ENCODE measurements at regions not wholly inside any gene's neighbourhood (a gene's known extent, or its start where the extent isn't known, plus 50 kb on each side); places are given as distances from the start of the nearest gene placed in this dataset.

DNA sequence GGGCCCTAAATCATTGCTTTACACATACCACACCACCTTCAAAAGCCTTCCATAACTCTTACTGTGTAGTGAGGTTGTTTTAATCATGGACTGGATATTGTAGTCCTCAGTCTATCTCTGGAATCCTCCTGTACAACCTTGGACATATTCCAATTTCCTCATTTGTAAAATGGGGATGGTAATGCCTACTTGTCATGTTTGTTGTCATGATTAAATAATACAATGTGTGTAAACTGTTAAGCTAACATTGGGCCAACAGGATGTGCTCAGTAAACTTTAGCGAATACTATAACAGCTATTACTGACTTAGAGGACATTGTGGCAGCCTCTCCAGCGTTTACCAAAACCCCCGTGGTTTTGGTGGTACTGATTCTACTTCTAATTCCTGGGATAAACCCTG lies 74.7 kb upstream of the PTPRM start:
- no peak for DNase-seq

DNA sequence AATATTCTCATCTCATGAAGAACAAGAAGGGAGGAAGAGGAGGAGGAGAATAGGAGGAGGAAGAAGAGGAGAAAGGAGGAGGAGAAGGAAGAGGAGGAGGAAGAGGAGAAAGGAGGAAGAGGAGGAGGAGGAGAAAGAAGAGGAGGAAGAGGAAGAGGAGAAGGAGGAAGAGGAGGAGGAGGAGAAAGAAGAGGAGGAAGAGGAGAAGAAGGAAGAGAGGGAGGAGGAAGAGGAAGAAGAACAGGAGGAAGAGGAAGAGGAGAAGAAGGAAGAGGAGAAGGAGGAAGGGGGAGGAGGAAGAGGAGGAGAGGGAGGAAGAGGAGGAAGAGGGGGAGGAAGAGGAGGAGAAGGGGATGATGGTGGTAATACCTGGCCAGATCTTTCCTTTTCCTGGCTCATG lies 70.0 kb upstream of the PTPRM start:
- no peak for DNase-seq

DNA sequence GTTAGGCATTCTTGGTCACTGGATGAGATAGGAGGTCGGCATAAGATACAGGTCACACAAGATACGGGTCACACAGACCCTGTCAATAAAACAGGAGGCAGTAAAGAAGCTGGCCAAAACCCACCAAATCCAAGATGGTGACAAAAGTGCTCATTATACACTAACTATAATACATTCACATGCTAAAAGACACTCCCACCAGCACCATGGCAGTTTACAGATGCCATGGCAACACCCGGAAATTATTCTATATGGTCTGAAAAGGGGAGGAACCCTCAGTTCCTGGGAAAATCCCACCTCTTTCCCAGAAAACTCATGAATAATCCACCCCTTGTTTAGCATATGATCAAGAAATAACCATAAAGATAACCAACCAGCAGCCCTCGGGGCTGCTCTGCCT lies 56.0 kb upstream of the PTPRM start:
- DNase-seq = no peak

DNA sequence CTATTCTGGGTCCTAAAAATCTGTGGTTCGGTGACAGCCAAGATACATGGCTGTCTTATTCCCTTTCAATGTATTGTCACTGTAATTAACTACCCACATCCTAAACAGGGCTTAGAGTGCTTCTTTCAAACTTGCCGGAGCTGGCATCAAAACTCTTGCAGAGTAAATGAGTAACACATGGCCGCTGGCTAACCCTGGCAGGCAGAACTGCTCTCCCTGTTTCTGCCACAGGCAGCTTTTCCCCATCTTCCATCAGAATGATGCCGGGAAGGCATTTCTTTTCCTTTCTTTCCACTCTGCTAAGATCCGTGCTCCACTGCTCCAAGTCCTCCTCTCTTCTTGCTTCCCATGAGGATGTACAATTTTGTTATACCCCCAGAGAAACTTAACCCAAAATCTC lies 54.8 kb upstream of the PTPRM start:
- no peak for DNase-seq

DNA sequence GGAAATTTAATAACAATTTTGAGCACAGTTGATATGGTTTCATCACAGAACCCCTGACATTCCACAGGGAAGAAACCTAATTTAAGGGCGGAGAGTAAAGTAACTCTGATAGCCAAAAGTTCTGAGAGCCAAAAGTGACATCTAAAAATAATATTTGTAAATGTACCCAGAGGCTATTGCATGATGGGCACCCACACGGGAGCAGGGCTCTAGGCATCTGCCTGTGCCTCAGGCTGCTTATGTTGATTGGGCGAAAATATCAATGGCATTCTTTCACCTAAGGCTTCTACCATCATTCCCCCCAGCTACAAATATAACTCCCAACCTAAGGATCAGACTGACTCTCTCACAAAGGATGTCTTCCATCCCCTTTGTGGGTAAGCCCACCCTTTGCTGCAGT lies 54.1 kb upstream of the PTPRM start:
- no peak for DNase-seq

DNA sequence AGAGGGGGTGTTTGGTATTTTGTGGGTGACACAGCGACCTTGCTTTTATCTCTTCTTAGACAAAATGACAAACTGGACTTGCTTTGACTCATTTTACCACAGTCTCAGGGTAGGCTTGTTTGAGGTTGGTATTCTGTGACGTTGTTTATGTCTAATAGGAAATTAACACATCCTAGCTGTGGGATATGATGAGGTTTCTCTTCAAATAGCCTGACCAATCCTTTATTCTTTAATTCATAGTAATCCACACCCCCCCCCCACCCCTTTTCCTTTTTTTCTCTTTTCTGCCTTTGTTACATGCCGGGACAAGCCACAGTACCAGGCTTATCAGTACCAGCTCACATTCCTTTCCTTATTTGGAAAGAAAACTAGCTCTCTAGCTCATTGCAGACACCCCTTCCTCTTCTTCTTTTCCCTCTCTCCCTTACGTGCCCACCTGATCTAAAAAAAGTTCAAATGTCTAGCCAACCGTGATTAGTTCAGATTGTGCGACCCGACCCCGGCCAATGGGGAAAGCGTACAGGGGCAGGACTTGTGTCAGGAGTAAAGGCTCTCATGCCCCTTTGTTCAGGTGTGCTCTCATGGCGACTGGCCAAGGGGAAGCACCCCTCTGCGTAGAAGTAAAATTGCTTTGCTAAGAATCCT lies 52.2 kb upstream of the PTPRM start:
- no peak for DNase-seq

DNA sequence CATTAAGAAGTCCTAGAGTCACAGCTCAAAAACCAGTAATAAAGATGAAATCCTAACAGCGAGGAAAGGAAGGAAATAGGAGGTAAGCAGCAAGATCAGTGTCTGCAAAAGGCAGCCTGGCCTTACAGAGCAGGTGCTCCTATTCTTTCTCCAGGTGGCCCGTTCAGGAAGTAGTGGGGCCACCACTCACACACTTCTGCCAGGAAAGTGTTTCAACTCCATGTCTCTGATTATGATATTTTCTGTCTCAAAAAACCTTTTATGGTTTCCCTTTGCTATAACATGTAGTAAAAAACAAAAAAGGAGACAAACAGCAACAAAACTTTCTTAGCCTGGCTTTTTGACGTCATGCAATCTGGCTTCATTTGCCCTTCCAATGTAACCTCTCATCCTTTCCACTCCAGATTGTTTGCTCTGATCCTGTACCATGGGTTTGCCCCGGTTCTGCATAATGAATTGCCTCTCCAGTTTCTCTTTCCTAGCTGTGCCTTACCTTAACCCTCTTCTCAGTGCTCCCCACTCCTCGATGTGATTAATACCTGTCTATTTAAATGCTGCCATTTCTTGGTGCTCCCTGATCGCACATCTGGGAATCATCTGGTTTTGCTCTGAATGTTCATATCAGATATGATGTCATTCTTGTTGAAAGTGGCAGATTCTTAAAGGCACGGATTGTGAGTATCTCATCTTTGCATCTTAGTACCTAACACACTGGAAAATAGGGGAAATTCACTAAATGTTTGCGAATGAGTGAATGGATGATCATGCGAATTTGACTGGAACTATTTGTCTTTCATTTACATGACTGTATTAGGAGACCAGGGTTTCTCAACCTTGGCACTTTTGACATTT lies 50.6 kb upstream of the PTPRM start:
- DNase-seq = no peak

Data from activated CD4-positive, alpha-beta T cell treated with anti-CD3 and anti-CD28 coated beads, Interleukin-2, amount 50 U/mL, for 48 hours (primary cell).